Right kidney (tissue), 1 donor: ENCODE measurements at regions not wholly inside any gene's neighbourhood (a gene's known extent, or its start where the extent isn't known, plus 50 kb on each side); places are given as distances from the start of the nearest gene placed in this dataset.

Experiments
- DNase-seq: peaks from one replicate; pipeline ENCODE4 v3.0.0-alpha.2; 2016

DNA sequence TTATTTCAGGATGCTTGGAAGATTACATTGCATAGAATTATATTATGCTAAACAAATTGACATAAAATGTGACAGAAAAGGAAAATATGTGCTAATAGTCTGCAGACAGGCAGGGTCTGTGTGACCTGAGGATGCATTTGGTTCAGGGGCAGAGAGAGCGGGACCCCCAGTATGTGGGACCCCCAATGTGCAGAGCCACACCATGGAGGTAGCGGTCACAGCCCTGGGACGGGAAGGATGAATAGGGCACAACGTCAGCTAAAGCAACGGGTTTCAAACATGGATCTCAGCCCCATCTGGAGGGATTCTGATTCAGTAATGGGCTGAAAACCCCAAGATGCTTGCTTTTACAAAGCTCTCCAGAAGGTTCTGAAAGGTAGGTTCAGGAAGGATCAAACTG, 251.8 kb upstream of the ADARB2 start:
- DNase-seq, result no peak

DNA sequence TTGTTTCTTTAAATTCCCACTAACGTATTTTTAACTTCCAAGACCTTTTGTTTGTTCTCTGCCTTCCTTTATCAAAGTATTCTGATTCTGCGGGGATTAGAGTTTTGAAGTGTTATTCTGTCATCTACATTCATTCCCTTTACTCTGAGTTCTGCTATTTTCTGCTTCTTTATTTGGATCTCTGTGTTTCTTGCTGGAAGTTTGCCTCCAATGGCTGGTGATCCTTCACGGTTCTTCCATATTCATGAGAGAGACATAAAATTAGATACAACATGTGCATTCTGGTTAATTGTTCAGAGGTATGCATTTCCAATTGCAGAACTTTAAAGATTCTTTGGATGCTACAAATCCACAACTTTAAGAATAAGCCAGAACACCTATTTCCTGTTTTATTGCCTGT, 244.7 kb upstream of the ADARB2 start:
- DNase-seq, result no peak

DNA sequence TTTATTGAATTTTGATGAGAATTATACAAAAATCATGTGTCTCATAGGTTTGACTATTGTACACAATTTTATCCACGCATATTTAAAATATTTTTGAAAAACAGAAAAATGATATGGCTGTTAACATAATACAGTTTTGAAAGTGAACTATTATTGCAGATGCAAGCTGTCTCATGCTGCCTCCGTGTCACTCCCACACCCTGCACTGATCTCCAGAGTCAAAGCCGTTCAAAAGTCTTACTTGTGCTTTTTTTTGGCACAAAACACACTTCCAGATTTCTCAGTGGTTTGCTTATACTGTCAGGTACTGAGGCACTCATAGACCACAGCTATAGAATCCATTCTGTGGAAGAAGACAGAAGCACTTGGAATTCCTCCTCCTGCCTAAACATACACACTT, 243.1 kb upstream of the ADARB2 start:
- no peak for DNase-seq

DNA sequence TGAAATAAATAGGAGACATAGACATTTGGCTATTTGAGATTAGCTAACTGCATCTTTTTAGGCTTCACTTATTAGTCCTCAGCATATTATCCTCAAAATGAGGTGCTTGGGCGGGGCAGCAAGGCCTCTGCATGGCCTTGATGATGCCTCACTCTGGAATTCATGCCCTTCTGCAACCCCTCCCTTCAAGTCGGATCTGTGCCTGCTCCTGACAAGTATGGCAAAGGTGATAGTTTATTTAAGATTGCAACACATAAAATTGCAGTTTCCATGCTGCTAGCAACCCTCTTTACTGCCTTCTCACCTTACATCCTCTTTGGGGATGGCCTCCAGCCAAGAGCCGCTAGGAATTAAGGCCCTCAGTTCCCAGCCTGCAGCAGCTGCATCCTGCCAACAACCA, 241.3 kb upstream of the ADARB2 start:
- DNase-seq, result no peak

DNA sequence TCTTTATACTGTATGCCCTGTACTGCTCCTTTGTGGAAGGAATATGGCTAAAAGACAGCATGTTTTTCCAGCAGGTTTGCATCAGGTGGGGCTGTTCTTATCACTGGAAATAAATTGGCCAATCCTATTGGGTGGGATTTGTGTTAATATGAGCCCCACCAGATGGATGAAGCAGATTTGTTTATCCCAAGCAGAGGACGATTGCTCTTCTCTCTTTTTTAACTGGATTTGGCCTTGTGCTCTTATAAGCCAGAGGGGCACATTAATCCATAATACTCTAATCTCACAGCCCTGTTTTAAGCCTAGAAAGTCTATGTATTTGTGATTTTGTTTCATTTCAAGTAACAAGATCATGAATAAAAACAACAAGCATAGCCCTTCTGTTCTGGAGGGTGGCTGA, 240.1 kb upstream of the ADARB2 start:
- DNase-seq, result no peak

DNA sequence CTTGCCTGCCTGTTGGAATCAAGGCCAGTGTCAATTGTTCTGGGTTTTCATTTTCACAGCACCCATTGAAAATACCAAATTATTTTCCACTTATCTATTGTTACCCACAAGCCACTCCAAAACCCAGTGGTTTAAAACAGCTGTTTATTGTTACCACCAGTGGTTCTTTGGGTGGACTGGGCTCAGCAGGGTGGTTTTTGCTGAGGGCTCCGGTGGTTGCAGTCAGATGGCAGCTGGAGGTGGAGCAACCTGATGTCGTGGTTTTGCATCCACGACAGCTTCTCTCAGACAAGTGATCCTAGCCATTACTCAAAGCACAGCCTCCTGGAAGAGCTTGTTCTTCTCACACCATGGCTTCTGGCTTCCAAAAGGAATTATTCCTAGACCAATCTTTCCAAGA, 235.1 kb upstream of the ADARB2 start:
- DNase-seq, result no peak

DNA sequence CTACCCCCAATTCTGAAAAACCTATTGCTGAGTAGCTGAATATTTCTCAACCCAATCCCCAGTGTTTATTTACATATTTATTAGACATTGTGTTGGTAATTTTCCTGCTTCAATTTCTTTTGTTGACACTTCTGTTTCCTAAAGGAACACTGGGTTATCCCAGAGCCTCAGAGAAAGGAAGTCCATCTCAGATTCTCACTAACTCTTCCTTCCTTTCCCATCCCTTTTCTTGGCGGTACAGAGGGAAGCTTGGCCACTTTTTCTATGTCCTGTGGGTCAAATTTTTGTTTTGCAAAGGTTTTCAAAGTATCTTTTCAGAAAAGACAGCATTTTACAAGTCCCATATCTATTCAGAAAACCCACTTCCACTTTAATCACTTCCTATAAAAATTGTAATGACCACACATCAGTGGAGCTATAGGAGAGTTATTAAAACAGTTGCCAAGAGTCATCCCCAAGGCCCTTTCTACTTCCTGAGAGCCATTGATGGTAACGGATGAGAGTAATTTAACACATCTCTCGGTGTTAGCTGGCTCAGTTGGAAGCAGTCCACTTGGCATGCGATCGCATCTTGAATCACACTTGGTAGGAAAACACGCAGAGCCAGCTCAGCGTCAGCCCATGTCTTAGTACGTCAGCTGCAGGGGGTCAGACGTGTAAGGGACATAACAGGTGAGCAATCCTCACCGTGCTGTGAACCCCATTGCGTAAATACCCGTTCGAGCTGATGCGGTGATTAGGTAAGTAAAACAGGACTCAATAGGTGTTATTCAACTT, 231.1 kb upstream of the ADARB2 start:
- no peak for DNase-seq

DNA sequence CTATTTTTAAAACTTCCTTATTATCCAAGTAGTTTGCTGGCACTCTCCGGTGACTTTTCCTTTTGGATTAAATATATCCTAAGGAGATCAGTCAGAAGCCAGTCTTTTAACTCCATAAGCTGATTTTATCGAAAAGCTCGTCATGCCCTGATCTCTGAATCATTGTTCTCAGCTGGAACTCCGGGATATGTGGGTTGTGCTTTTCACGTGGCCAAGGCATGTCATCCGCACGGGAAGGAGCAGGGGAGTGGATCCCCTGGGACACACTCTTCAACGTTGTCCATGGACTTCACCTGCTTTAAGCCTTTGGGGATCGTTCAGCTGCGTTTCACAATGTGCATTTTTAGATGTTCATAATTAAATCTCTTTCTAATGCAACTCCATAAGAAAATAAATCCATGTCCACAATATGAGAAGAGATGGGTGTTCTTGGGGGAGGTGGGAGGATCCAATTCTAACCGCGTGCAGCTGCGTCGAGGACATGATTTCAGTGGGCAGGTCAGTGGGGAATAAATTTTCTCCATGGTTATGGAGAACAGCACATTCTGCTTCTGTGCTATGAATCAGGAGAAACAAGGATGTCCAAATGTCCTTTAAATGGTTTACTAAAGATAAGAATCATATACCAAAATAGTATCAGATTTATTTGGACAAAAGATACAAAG, 229.5 kb upstream of the ADARB2 start:
- no peak for DNase-seq

DNA sequence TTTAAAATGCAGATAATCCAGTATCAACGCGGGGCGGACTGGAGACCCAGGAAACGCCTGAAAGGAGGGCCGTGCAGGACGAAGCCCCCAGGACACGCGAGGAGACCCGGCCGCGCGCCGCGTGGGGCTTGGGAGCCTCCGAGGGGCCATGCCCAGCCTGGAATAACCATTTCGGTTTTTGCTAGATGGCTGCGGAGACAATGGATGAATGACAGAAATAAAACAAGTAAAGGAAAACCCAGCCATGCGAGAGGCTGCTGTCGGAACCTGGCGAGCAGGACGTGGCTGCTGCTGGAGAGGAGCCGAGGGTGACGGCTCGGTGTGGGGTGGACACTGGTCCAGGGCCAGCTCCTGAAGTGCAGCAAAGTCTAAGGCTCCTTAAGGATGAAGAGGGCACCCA, 227.2 kb upstream of the ADARB2 start:
- DNase-seq, result no peak

DNA sequence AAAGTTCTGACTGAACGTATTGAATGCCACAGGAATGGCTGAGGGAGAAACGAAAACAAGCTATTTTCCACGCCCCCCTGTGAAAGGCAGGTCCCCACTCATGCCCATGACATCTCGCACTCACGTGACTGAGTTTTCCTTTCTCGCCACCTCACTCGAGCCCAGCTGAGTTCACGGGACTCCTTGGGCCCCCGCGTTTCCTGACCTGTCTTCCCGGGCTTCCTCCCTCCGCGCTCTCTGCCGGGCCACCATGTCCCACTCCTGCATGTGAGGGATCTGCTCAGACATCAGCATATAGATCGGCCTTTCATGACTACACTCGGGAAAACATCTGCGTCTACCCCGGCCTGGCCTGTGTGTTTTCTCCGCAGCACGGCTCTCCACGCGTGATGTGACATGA, 226.0 kb upstream of the ADARB2 start:
- no peak for DNase-seq

DNA sequence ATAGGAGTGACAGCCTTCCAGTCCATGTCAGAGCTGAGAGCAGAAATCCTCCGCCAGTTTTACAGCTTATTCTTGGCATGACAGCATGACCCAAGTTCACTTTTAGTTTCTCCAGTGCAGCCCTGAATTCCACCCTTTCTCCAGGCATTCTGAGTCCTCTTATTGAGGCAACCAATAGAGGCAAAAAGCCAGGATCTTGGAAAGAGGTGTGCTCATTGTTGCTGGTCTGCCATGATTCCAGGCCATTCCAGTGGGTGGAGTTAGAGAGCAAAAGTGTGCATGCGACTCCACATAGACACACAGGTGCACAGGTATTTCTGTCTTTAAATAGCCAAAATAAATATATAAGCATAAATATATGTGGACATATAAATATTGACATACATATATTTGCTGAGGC, 224.7 kb upstream of the ADARB2 start:
- DNase-seq, result no peak

DNA sequence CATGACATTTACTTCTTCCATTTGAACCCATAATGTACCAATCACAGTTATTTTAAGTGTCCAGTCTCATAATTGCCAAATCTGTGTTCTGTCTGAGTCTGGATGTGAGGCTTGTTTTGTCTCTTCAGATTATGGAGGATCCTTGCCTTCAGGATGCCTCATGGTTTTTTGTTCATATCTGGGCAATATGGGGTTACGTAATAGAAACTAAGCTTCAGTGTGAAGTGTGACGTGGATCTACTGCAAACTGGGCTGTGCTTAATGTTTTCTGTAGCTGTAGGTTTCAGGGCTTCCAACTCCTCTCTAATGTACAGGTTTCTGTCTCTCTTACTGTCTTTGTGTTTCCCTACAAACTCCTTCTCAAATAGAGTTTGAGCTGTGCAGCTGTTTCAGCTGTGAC, 223.7 kb upstream of the ADARB2 start:
- no peak for DNase-seq

DNA sequence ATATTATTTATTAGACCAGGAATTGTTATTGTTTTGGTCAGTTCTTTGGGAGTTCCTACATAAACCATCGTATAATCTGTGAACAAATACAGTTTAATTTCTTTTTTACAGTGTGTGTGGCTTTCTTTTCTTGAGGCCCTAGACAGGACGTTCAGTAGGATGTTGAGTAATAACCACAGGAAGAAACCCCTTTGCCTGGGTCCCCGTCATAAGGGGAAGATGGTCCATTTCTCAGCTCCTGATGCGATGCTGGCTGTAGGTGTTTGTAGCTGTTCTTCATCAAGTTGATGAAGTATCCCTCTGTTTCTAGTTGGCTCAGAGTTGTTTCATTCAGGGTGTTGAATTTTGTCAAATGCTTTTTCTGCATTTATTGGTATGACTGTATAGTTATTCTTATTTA, 219.7 kb upstream of the ADARB2 start:
- no peak for DNase-seq

DNA sequence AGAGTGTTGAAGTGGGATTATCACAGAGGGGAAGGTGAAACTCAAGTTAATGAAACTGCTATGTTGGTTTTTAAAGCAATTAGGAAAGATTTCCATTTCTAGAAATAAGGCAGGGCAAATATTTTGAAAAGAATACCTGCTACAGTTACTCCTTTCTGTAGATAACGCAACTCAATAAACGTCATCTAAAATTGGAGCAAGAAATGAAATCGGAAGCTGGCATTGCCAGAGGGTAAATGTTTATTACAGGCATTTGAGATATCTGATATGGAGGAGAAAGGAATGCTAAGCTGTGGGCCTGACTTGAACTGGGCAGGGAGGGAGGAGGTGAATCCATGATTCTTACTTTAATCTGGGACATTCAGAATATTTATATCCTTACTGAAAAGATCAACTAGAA, 217.0 kb upstream of the ADARB2 start:
- DNase-seq, result no peak

DNA sequence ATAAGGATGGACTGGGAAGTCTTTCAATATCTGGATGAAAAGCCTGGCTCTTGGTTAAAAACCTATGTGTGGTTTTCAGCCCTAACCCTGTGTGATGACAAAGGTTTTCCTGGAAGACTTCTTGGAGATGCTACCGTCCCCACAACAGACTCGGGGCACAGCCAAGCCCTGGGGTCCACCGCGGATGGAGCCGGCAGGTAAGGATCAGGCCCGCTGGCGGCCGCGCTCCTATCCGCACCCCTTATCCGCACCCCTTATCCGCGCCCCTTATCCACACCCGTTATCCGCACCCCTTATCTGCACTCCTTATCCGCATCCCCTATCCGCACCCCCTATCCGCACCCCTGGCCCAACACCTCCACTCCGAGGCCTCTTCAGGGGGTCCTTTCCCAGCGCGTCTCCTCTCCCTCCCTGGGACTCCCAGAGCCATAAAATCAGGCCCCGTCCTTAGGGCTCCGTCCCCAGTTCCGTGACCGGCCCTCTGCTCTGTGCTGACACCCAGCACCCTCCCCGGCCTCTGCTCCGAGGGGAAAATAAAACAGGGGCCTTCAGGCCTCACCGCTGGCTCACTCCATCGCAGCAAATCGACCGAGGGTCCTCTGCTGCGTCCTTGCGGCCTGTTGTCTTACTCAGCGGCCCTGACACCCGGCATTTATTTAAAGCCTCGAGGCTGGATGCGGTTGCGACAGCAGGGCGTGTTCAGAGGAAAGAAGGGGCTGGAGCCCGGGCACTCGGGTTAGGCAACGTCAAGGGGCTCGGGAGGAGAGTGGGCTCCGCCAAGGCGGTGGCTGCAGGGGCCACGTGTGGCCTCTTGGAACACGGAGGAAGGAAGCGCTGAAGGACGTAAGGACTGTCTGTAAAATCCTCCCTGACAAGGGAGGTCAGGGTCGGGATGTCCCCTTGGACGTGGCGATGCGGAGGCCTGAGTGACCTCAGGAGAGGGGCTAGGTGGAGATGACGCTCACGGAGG, 215.1 kb upstream of the ADARB2 start:
- DNase-seq, result no peak

DNA sequence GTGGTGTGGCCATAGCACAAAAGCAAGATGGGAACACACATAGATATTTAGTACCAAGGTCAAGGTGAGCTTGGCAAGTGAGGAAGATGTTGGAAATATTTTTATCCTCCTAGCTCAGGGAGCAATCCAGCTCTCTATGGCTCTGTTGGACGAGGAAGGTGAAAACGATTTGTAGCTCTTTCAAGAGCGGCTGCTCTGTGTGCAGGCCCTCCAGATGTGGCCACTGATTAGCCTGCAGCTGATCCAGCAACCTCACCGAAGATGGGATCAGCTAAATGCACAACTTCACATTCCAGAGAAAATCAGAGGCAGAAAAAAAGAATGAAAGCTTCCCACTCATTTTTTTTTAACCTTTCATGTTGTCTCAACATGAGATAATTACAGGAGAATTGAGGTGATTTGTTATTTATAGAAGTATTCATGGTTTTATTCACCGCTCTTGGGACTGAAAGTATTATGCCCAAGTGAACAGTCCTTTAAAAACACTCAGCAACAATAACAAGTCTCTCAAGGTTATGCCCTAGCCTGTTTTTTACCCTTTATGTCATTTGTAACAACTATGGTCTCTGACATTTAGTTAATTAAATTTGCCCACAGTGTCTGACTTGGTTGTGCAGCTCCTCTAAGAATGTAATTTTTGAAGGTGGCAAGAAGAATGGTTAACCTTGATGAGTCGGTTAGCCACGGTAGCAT, 213.6 kb upstream of the ADARB2 start:
- no peak for DNase-seq

DNA sequence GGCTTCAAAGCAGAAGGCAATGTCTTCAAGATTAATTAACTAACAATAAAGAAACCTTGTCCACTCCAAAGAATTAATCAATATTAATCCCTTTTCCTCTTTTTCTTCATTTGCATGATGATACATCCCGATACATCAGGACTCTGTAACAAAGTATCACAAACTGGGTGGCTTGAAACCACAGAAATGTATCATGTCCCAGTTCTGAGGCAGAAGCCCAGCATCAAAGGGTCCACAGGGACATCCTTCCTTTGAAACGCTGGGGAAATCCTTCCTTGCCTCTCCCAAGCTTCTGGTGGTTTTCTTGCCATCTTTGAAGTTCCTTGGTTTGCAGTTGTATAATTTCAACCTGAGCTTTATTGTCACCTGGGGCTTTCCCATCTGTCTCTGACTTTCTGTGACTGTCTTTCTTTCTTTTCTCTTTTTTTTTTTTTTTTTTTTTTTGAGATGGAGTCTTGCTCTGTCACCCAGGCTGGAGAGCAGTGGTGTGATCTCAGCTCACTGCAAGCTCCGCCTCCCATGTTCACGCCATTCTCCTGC, 210.2 kb upstream of the ADARB2 start:
- no peak for DNase-seq

DNA sequence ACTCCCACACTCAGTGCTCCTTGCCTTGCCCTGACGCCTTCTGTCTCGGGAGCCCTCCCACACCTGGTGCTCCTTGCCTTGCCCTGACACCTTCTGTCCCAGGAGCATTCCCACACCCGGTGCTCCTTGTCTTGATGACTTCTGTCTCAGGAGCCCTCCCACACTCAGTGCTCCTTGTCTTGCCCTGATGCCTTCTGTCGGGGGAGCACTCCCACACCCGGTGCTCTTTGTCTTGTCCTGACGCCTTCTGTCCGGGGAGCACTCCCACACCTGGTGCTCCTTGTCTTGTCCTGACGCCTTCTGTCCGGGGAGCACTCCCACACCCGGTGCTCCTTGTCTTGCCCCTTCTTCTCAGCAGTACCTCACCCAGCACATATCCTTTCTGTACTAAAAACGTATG, 207.2 kb upstream of the ADARB2 start:
- DNase-seq, result no peak

DNA sequence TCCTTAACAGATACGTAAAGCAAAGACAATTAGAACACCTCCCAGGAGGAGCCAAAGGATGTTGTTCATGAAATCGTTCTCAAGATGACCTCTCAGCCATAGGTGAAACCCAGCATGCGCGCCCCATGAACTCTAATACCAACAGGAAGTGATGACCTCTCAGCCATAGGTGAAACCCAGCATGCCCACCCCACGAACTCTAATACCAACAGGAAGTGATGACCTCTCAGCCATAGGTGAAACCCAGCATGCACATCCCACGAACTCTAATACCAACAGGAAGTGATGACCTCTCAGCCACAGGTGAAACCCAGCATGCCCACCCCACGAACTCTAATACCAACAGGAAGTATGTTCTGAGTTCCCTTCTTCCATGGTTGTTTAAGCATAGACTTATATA, 205.2 kb upstream of the ADARB2 start:
- DNase-seq, result no peak

DNA sequence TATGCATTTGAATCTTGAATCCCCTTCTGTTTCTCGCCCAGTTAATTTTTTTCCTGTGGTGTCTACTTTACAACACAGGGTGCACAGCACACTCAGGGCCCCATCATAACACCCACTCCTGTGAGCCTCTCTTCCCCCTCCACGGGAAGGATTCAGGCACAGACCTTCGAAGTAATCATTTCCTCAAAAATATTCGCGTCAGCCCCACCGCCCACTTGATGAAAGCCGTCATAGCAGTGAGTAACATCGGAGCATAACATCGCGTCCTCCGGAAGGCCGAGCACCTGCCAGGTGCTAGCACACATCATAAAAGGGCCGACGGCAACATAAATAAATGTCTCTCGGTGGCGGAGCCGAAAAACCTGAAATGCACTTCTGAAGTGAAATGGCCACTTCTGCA, 201.7 kb upstream of the ADARB2 start:
- no peak for DNase-seq

DNA sequence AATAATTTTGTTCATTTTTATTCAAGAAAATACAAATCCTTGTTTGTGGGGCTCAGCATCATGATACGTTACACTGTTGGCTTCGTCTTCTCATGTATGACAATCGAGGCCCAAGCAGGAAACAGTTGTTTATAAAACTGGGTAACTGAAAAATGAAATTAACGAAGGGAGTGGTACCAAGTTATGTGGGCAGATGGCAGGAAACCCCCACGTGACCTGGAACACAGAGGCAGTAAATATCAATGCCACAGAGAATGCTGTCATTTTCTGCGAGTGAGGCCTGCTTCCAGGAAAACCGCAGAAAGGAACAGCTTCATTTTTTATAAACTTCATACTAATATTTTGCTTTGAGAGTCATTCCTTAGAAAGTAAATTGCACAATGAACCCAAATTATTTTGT, 201.0 kb upstream of the ADARB2 start:
- DNase-seq, result no peak

DNA sequence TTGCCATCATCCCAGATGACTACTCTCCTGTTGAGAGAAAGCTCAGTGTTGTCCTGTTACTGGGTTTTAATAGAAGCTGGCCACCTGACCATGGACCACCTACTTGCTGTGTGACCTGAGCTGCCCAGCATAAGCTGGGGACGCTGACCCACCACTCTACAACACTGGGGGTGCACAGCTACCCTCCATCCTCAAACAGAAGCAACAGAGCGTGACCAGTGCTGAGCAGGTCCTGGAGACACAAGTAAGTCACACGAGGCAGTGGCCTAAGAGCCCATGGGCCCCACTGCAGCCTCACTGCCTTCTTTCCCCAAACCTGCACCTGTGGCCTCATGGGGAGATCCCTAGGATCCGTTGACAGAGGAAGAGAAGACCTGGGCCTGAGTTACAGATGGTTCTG, 198.6 kb upstream of the ADARB2 start:
- no peak for DNase-seq
